SU-DHL-6 (cell line): ENCODE measurements at regions not wholly inside any gene's neighbourhood (a gene's known extent, or its start where the extent isn't known, plus 50 kb on each side); places are given as distances from the start of the nearest gene placed in this dataset.

ENCODE experiments used
- EZH2phosphoT487 ChIP-seq: fragments of 200-600 bp; sonication (generic), shearing (Covaris generic); conservative IDR thresholded peaks from 2 replicates; pipeline ENCODE4 v1.6.1; 2018; ENCODE audit warnings: mild to moderate bottlenecking, antibody characterized with exemption, low read length, moderate library complexity, mixed read lengths
- TF ChIP-seq, protein P1 (sequence below): fragments of 200-600 bp; sonication (generic); IDR thresholded peaks from one replicate; pipeline ENCODE4 v1.5.1; 2017; ENCODE audit warnings: antibody characterized with exemption, mild to moderate bottlenecking, low read length, moderate library complexity; ENCODE audit not compliant: insufficient read depth, poor library complexity, severe bottlenecking

DNA sequence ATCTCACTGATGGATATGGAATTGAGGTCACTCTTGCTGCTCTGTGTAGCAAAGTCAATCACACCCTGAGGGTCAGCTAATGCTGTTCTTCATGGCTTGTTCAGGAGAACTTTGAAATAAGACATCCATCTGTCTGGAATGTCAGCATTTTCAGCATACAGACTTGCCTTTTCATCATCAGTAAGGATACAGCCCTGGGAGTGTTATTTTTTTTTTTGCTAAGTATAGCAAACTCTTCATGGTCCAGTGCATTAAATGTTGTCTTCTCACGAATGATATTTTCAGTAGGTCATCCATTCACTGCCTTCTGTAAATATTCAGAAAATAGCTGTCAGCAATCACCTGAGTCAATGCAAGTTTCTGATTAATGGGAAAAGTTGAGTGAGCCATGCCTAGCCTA lies 268.8 kb upstream of the SMIM31 start:
- TF ChIP-seq, protein P1, sequence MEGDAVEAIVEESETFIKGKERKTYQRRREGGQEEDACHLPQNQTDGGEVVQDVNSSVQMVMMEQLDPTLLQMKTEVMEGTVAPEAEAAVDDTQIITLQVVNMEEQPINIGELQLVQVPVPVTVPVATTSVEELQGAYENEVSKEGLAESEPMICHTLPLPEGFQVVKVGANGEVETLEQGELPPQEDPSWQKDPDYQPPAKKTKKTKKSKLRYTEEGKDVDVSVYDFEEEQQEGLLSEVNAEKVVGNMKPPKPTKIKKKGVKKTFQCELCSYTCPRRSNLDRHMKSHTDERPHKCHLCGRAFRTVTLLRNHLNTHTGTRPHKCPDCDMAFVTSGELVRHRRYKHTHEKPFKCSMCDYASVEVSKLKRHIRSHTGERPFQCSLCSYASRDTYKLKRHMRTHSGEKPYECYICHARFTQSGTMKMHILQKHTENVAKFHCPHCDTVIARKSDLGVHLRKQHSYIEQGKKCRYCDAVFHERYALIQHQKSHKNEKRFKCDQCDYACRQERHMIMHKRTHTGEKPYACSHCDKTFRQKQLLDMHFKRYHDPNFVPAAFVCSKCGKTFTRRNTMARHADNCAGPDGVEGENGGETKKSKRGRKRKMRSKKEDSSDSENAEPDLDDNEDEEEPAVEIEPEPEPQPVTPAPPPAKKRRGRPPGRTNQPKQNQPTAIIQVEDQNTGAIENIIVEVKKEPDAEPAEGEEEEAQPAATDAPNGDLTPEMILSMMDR: no peak
- TF ChIP-seq EZH2phosphoT487: no peak
